Fibroblast of mammary gland (primary cell): ENCODE measurements at regions not wholly inside any gene's neighbourhood (a gene's known extent, or its start where the extent isn't known, plus 50 kb on each side); places are given as distances from the start of the nearest gene placed in this dataset.
A peak's percentile ranks its signal among the peaks of the same experiment; 100 is the strongest.

Experiments used
- DNase-seq: peaks from one replicate; pipeline ENCODE4 v3.0.0-alpha.2; 2010; ENCODE audit warnings: low read depth
- H3K4me3 ChIP-seq: 2 replicates; pipeline ENCODE4 v1.5.1; 2011; ENCODE audit warnings: low read depth, mild to moderate bottlenecking, low read length, moderate library complexity; ENCODE audit not compliant: control insufficient read depth
- CTCF ChIP-seq: conservative IDR thresholded peaks from 2 replicates; pipeline ENCODE4 v1.5.1; 2011; ENCODE audit warnings: low read depth, low read length, inconsistent platforms; ENCODE audit not compliant: control insufficient read depth, insufficient read depth

DNA sequence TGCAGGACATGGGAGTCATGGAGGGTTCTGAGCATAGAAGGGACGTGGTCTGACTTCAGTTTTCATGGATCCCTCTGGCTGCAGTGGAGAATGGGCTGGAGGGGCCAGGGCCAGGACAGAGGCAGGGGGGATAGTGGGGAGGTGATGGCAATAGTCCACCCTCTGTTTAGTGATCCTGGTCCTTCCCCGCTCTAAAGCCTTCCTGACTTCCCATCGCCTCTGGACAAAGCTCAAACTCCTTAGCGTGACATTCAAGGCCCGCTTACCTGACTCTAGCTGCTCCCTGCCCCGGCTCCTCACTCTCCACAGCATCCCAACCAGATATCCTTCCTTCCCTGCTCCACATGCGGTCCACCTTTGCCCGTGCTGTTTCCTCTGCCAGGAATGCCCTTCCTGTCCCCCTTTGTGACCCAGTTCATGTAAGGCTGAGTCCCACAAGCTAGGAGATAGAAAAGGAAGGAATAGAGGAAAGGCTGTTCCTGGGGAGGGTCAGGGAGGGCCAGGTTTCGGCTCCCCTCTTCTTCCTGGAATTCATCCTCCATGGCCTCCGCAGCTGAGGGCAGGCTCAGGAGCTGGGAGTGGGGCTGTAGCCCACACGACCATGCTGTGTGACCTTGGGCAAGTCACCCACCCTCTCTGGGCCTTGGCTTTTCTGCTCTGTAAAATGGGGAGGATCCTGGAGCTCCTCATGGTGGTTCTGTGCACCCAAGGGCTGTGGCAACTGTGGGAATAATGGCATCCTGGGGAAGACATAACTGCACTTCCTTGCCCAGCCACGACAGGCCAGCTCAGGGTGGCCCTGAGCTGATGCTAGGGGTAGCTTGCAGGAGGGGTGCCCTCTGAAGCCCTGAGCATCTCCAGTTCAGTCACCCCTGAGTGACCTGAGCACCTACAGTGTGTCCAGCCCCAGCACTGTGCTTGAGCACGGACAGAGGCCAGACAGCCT is 116.1 kb downstream of the CEBPB start:
- no peak for TF ChIP-seq CTCF
- no peak overlapping the region for H3K4me3 ChIP-seq

DNA sequence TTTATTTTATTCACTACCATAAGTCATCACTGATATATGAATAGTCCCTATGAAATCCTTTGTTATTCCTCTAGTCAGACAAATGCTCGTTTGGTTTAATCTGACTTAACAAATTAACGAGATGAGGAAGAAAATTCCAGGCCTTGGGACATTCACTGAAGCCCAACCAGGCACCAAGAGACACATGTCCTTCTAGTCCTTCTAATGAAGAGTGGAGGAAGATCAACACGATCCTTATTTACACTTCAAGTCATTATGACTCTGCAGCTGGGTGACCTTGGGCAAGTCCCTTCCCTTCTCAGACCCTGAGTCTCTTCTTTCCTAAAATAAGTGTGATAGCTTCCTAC is 117.5 kb downstream of the CEBPB start:
- no peak overlapping the region for H3K4me3 ChIP-seq
- DNase-seq: no peak
- TF ChIP-seq CTCF: no peak

More for the DNA sequence above, 116.1 kb downstream of the CEBPB start:
- no peak for DNase-seq

GRCh38 chr20:50308513-50309279 is 118.1 kb downstream of the CEBPB start:
- peak; percentile 99 for DNase-seq
- TF ChIP-seq CTCF: no peak
- H3K4me3 ChIP-seq: no peak overlapping the region

GRCh38 chr20:50309280-50309763 is 118.7 kb downstream of the CEBPB start:
- DNase-seq: peak; percentile 78
- no peak overlapping the region for H3K4me3 ChIP-seq
- TF ChIP-seq CTCF: no peak

- no peak for TF ChIP-seq CTCF
- H3K4me3 ChIP-seq: no peak overlapping the region
- DNase-seq: no peak
Observed at GRCh38 chr20:50309764-50310672, 119.4 kb downstream of the CEBPB start.

- no peak for DNase-seq
- H3K4me3 ChIP-seq: no peak overlapping the region
- no peak for TF ChIP-seq CTCF
Observed at GRCh38 chr20:50310673-50311051, 120.0 kb downstream of the CEBPB start.
